ENCODE measurements at regions not wholly inside any gene's neighbourhood (a gene's known extent, or its start where the extent isn't known, plus 50 kb on each side); places are given as distances from the start of the nearest gene placed in this dataset.

DNA sequence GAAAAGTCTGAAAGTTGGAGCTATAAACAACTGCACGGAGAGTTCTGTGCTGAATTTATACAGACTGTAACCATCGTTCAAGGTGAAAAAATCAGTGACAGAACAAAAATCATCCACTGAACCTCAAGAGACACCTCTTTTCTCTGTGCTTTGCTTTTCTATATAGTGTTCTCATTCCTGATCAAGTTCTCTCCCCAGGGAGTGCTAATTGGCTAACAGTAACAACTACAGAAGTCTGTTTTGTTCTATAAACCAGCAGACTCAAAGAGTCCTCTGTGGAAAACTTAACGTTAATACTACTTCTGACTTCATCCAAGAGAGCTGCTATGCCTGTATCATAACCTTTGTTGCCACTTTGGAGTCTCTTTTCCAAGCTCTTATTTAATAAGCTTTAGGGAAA is 1388.3 kb upstream of the C9orf72 start:
- no peaks in the 10 kb centered on the region for H3K4me1 Mint-ChIP-seq
- CTCF ChIA-PET (ENCODE audit: partially characterized antibody), result no interaction called here
- H3K36me3 Mint-ChIP-seq, result no peaks in the 10 kb centered on the region
- no peak for DNase-seq
- H3K27me3 Mint-ChIP-seq, result no peaks in the 10 kb centered on the region
- peaks cover 0 to 7% (median 0%) of the 10 kb centered on the region in 8 donors for H3K9me3 Mint-ChIP-seq
- no peak overlapping the region for H3K4me3 Mint-ChIP-seq
- POLR2A ChIA-PET (ENCODE audit: partially characterized antibody), result no interaction called here
- no peak overlapping the region for H3K27ac Mint-ChIP-seq
- Histone ChIP-seq H3K27me3 (ENCODE audit: insufficient read depth, low read length) (no peaks in the 10 kb centered on the region), H3K9me3 (ENCODE audit: control insufficient read depth in 1 of 2, low read length in 2 of 2) (no peaks in the 10 kb centered on the region), H3K4me3 (ENCODE audit: low read length in 2 of 2) (no peak overlapping the region), H3K27ac (ENCODE audit: low read depth, low read length) (no peak overlapping the region), H3K36me3 (ENCODE audit: insufficient read depth, low read length) (no peaks in the 10 kb centered on the region), H3K4me1 (ENCODE audit: insufficient read depth, low read length) (no peaks in the 10 kb centered on the region)
- intact Hi-C loops (cut with micrococcal nuclease), result no loop called here

DNA sequence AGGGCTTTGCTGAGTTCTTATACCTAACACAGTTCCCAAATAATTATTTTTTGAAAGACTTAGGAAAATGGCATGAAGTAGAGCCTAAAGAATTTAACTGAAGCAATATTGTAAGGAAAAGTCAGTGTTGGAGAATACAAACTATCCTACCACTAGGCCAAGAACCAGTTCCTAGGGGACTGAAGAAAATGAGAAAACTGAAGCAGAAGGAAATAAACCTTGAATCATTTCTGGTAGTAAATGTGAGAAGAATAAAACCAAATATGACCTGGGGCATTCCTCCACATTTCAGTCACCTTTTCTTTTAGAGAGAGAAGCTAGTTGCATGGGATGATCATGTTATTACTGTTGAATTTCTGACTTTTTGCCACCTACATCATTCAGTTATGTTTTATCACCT is 1393.9 kb upstream of the C9orf72 start:
- Mint-ChIP-seq H3K27ac (no peak overlapping the region), H3K4me3 (no peak overlapping the region), H3K27me3 (no peaks in the 10 kb centered on the region), H3K4me1 (peaks cover 0 to 1% (median 0%) of the 10 kb centered on the region in 4 donors), H3K36me3 (no peaks in the 10 kb centered on the region), H3K9me3 (peaks cover 2 to 19% (median 6%) of the 10 kb centered on the region in 8 donors)
- intact Hi-C loops (cut with micrococcal nuclease), result no loop called here
- H3K4me1 ChIP-seq (ENCODE audit: insufficient read depth, low read length), result no peaks in the 10 kb centered on the region
- ChIA-PET CTCF (ENCODE audit: partially characterized antibody) (no interaction called here), POLR2A (ENCODE audit: partially characterized antibody) (no interaction called here)
- H3K27me3 ChIP-seq (ENCODE audit: insufficient read depth, low read length), result no peaks in the 10 kb centered on the region
- no peak overlapping the region for H3K4me3 ChIP-seq (ENCODE audit: low read length in 2 of 2)
- no peak overlapping the region for H3K27ac ChIP-seq (ENCODE audit: low read depth, low read length)
- no peaks in the 10 kb centered on the region for H3K9me3 ChIP-seq (ENCODE audit: control insufficient read depth in 1 of 2, low read length in 2 of 2)
- H3K36me3 ChIP-seq (ENCODE audit: insufficient read depth, low read length), result no peaks in the 10 kb centered on the region
- DNase-seq, result no peak

- no peak overlapping the region for H3K27ac ChIP-seq (ENCODE audit: low read depth, low read length)
- no peaks in the 10 kb centered on the region for H3K27me3 ChIP-seq (ENCODE audit: insufficient read depth, low read length)
- H3K27me3 Mint-ChIP-seq, result no peaks in the 10 kb centered on the region
- H3K9me3 ChIP-seq (ENCODE audit: control insufficient read depth in 1 of 2, low read length in 2 of 2), result no peaks in the 10 kb centered on the region
- no peaks in the 10 kb centered on the region for H3K36me3 ChIP-seq (ENCODE audit: insufficient read depth, low read length)
- H3K4me3 ChIP-seq (ENCODE audit: low read length in 2 of 2), result no peak overlapping the region
- intact Hi-C loops (cut with micrococcal nuclease), result no loop called here
- no peak overlapping the region for H3K27ac Mint-ChIP-seq
- H3K4me1 ChIP-seq (ENCODE audit: insufficient read depth, low read length), result no peaks in the 10 kb centered on the region
- H3K4me1 Mint-ChIP-seq, result peaks cover 0 to 1% (median 0%) of the 10 kb centered on the region in 4 donors
- H3K9me3 Mint-ChIP-seq, result peaks cover 4 to 22% (median 11%) of the 10 kb centered on the region in 8 donors
- no peaks in the 10 kb centered on the region for H3K36me3 Mint-ChIP-seq
- CTCF ChIA-PET (ENCODE audit: partially characterized antibody), result no interaction called here
- POLR2A ChIA-PET (ENCODE audit: partially characterized antibody), result no interaction called here
- no peak overlapping the region for H3K4me3 Mint-ChIP-seq
- no peak for DNase-seq
Measured at GRCh38 chr9:28970241-28970654, 1397.0 kb upstream of the C9orf72 start.

DNA sequence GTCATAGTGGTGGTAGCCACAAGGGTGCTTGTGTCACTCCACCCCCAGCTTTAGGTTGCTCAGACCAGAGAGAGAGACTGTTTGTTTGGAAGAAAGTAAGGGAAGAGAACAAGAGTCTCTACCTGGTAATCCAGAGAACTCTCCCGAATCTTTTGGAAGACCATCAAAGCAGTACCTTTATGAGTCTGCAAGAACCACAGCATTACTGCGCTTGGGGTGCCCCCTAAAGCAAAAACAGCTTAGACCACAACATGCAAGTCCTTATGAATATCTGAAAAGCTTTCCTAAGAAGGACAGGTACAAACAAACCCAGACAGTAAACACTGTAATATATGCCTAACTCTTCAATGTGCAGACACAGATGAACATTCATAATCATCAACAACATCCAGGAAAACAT is 1398.6 kb upstream of the C9orf72 start:
- POLR2A ChIA-PET (ENCODE audit: partially characterized antibody), result no interaction called here

GRCh38 chr9:28976250-28976649 is 1403.0 kb upstream of the C9orf72 start:
- Mint-ChIP-seq H3K36me3 (no peaks in the 10 kb centered on the region), H3K9me3 (peaks cover 2 to 10% (median 7%) of the 10 kb centered on the region in 8 donors), H3K27me3 (no peaks in the 10 kb centered on the region), H3K4me3 (no peak overlapping the region), H3K4me1 (no peaks in the 10 kb centered on the region), H3K27ac (no peak overlapping the region)
- Histone ChIP-seq H3K27me3 (ENCODE audit: insufficient read depth, low read length) (no peaks in the 10 kb centered on the region), H3K4me1 (ENCODE audit: insufficient read depth, low read length) (no peaks in the 10 kb centered on the region), H3K36me3 (ENCODE audit: insufficient read depth, low read length) (no peaks in the 10 kb centered on the region), H3K9me3 (ENCODE audit: control insufficient read depth in 1 of 2, low read length in 2 of 2) (no peaks in the 10 kb centered on the region), H3K4me3 (ENCODE audit: low read length in 2 of 2) (no peak overlapping the region), H3K27ac (ENCODE audit: low read depth, low read length) (no peak overlapping the region)
- no peak for DNase-seq
- intact Hi-C loops (cut with micrococcal nuclease), result no loop called here
- ChIA-PET CTCF (ENCODE audit: partially characterized antibody) (no interaction called here), POLR2A (ENCODE audit: partially characterized antibody) (no interaction called here)

More for the DNA sequence above, 1398.6 kb upstream of the C9orf72 start:
- no peaks in the 10 kb centered on the region for H3K36me3 ChIP-seq (ENCODE audit: insufficient read depth, low read length)
- H3K27me3 ChIP-seq (ENCODE audit: insufficient read depth, low read length), result no peaks in the 10 kb centered on the region
- no peak overlapping the region for H3K4me3 ChIP-seq (ENCODE audit: low read length in 2 of 2)
- H3K27me3 Mint-ChIP-seq, result no peaks in the 10 kb centered on the region
- H3K9me3 Mint-ChIP-seq, result peaks cover 4 to 22% (median 11%) of the 10 kb centered on the region in 8 donors
- intact Hi-C loops (cut with micrococcal nuclease), result no loop called here
- no peak overlapping the region for H3K27ac Mint-ChIP-seq
- H3K4me1 ChIP-seq (ENCODE audit: insufficient read depth, low read length), result no peaks in the 10 kb centered on the region
- H3K36me3 Mint-ChIP-seq, result no peaks in the 10 kb centered on the region
- H3K4me1 Mint-ChIP-seq, result peaks cover 0 to 1% (median 0%) of the 10 kb centered on the region in 4 donors
- CTCF ChIA-PET (ENCODE audit: partially characterized antibody), result no interaction called here
- no peak overlapping the region for H3K27ac ChIP-seq (ENCODE audit: low read depth, low read length)
- H3K9me3 ChIP-seq (ENCODE audit: control insufficient read depth in 1 of 2, low read length in 2 of 2), result no peaks in the 10 kb centered on the region
- DNase-seq, result no peak
- no peak overlapping the region for H3K4me3 Mint-ChIP-seq

DNA sequence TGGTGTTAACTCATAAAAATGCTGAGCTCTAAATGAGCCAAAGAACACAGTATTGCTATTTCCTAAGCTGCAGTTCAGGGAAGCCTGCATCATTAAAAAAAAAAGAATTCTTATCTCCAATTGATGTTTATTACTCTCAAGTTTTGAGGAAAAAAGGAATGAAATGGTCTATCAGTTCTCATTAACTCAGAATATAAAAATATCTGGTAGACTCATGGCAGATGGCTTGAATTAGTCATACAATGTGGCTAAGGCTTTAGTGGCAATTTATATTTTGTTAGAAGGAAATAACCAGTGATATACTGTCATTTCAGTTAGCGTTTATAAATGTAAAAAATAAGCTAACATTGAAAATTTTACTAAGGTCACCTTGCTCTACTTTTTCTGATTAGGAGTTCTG is 1403.4 kb upstream of the C9orf72 start:
- ChIA-PET CTCF (ENCODE audit: partially characterized antibody) (no interaction called here), POLR2A (ENCODE audit: partially characterized antibody) (no interaction called here)
- no peak overlapping the region for H3K4me3 ChIP-seq (ENCODE audit: low read length in 2 of 2)
- H3K4me3 Mint-ChIP-seq, result no peak overlapping the region
- H3K27me3 Mint-ChIP-seq, result no peaks in the 10 kb centered on the region
- no peaks in the 10 kb centered on the region for H3K9me3 ChIP-seq (ENCODE audit: control insufficient read depth in 1 of 2, low read length in 2 of 2)
- no peak overlapping the region for H3K27ac ChIP-seq (ENCODE audit: low read depth, low read length)
- no peak overlapping the region for H3K27ac Mint-ChIP-seq
- no peak for DNase-seq
- H3K27me3 ChIP-seq (ENCODE audit: insufficient read depth, low read length), result no peaks in the 10 kb centered on the region
- intact Hi-C loops (cut with micrococcal nuclease), result no loop called here
- H3K4me1 Mint-ChIP-seq, result no peaks in the 10 kb centered on the region
- H3K36me3 Mint-ChIP-seq, result no peaks in the 10 kb centered on the region
- peaks cover 2 to 10% (median 6%) of the 10 kb centered on the region in 8 donors for H3K9me3 Mint-ChIP-seq
- no peaks in the 10 kb centered on the region for H3K36me3 ChIP-seq (ENCODE audit: insufficient read depth, low read length)
- no peaks in the 10 kb centered on the region for H3K4me1 ChIP-seq (ENCODE audit: insufficient read depth, low read length)

DNA sequence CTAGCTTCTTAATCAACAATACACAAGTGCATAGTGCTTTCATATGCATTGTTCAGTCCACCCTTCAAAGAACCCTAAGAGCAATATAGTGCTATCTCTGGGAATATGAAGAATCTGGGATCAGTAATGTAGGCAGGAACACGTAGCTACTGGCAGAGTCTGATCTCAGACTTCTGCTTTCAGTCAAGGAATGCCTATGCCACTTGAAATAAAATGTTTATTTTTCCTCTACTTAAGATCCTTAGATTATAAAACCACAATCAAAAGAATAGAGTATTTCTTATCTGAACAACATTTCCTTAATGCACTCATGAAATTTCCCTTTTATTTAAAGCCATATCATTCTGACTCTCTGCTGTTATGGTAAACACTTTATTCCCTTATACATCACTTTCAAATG is 1407.8 kb upstream of the C9orf72 start:
- Mint-ChIP-seq H3K4me3 (no peak overlapping the region), H3K4me1 (no peaks in the 10 kb centered on the region), H3K36me3 (no peaks in the 10 kb centered on the region), H3K9me3 (peaks cover 0 to 2% (median under 1%) of the 10 kb centered on the region in 8 donors), H3K27me3 (no peaks in the 10 kb centered on the region), H3K27ac (no peak overlapping the region)
- H3K4me3 ChIP-seq (ENCODE audit: low read length in 2 of 2), result no peak overlapping the region
- H3K4me1 ChIP-seq (ENCODE audit: insufficient read depth, low read length), result no peaks in the 10 kb centered on the region
- POLR2A ChIA-PET (ENCODE audit: partially characterized antibody), result no interaction called here
- H3K36me3 ChIP-seq (ENCODE audit: insufficient read depth, low read length), result no peaks in the 10 kb centered on the region
- no peaks in the 10 kb centered on the region for H3K9me3 ChIP-seq (ENCODE audit: control insufficient read depth in 1 of 2, low read length in 2 of 2)
- CTCF ChIA-PET (ENCODE audit: partially characterized antibody), result no interaction called here
- DNase-seq, result no peak
- H3K27ac ChIP-seq (ENCODE audit: low read depth, low read length), result no peak overlapping the region
- no peaks in the 10 kb centered on the region for H3K27me3 ChIP-seq (ENCODE audit: insufficient read depth, low read length)
- intact Hi-C loops (cut with micrococcal nuclease), result no loop called here

DNA sequence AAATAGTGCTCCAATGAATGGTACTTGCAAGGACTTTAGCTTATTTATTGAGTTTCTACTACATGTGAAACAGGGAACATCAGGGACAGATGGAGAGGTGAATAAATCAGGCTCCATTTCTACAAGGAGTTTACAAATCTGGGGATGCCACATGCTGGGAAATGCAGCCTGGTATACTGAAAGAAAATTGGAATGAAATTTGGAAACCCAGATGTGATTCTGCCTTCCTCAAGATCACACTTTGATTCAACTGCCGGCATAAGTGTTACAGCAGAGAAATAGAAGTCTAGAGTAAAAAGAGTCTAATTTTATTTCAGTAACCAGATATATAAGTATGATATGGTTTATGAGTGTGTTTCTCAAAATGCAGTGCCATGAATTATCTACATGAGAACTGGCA is 1408.4 kb upstream of the C9orf72 start:
- no peaks in the 10 kb centered on the region for H3K9me3 ChIP-seq (ENCODE audit: control insufficient read depth in 1 of 2, low read length in 2 of 2)
- H3K27ac Mint-ChIP-seq, result no peak overlapping the region
- H3K4me1 Mint-ChIP-seq, result no peaks in the 10 kb centered on the region
- no peak for DNase-seq
- intact Hi-C loops (cut with micrococcal nuclease), result no loop called here
- H3K4me3 Mint-ChIP-seq, result no peak overlapping the region
- no peaks in the 10 kb centered on the region for H3K36me3 Mint-ChIP-seq
- ChIA-PET CTCF (ENCODE audit: partially characterized antibody) (no interaction called here), POLR2A (ENCODE audit: partially characterized antibody) (no interaction called here)
- H3K4me3 ChIP-seq (ENCODE audit: low read length in 2 of 2), result no peak overlapping the region
- H3K4me1 ChIP-seq (ENCODE audit: insufficient read depth, low read length), result no peaks in the 10 kb centered on the region
- H3K9me3 Mint-ChIP-seq, result peaks cover 0 to 2% (median under 1%) of the 10 kb centered on the region in 8 donors
- H3K27ac ChIP-seq (ENCODE audit: low read depth, low read length), result no peak overlapping the region
- H3K36me3 ChIP-seq (ENCODE audit: insufficient read depth, low read length), result no peaks in the 10 kb centered on the region
- no peaks in the 10 kb centered on the region for H3K27me3 Mint-ChIP-seq
- H3K27me3 ChIP-seq (ENCODE audit: insufficient read depth, low read length), result no peaks in the 10 kb centered on the region

All from CD4-positive, alpha-beta memory T cell (primary cell).